ENCODE measurements at regions not wholly inside any gene's neighbourhood (a gene's known extent, or its start where the extent isn't known, plus 50 kb on each side); places are given as distances from the start of the nearest gene placed in this dataset.

- DNase-seq (ENCODE audit: low read depth, low spot score) (no peak), FAIRE-seq (no peak)
- no peaks in the 10 kb centered on the region for H4K20me1 ChIP-seq (replicated peaks; ENCODE audit: control insufficient read depth, extremely low read depth, insufficient read depth, low read length)
- ChIA-PET CTCF (interaction anchor here (0.6 to 4.6 kb wide), 21 partner anchors 12 to 439 kb away, joined by 3 to 131 read pairs (median 12); partner anchors contain the start of genes COX20 and HNRNPU), POLR2A (no interaction called here)
- H3K4me3 ChIP-seq (replicated peaks in 1 of 3; ENCODE audit: insufficient read depth in 1 of 3, low read depth in 1 of 3, low read length in 3 of 3), result no peak overlapping the region
- intact Hi-C loops (cut with micrococcal nuclease) (loop anchor here (2.0 kb wide), 1 partner anchor 391 kb away; the partner anchor contains the start of gene DESI2), dilution Hi-C loops (cut with MboI; ENCODE audit: extremely low pct_ligation_motif_present, low sequenced_read_pairs) (no loop called here)
- no peaks in the 10 kb centered on the region for H3K9me1 ChIP-seq (replicated peaks; ENCODE audit: control insufficient read depth, extremely low read depth, insufficient read depth, low read length)
- TF ChIP-seq POLR2A (IDR thresholded peaks at IDR 0.05; ENCODE audit: low read depth, low read length), result no peak
- no peak for TF ChIP-seq CTCF (IDR thresholded peaks at IDR 0.05; ENCODE audit: extremely low read depth in 1 of 2, insufficient read depth in 1 of 2, low read depth in 1 of 2, low read length in 2 of 2)
- no peak for TF ChIP-seq GATA2 (IDR thresholded peaks at IDR 0.05; ENCODE audit: insufficient read depth, insufficient read length, low read depth, low read length)
- TF ChIP-seq POLR2AphosphoS5 (IDR thresholded peaks at IDR 0.05; ENCODE audit: insufficient read depth, low read depth, low read length), result no peak
- no peak for TF ChIP-seq EZH2 (IDR thresholded peaks at IDR 0.05; ENCODE audit: borderline replicate concordance, low read depth, low read length, severe bottlenecking)
- no peak for TF ChIP-seq JUN (IDR thresholded peaks at IDR 0.05; ENCODE audit: borderline replicate concordance, insufficient read depth, insufficient read length, low read depth)
- TF ChIP-seq FOS (IDR thresholded peaks at IDR 0.05; ENCODE audit: borderline replicate concordance, insufficient read depth, low read length), result no peak
- TF ChIP-seq MAX (IDR thresholded peaks at IDR 0.05; ENCODE audit: insufficient read depth, insufficient read length), result no peak
- no peak for TF ChIP-seq MYC (IDR thresholded peaks at IDR 0.05; ENCODE audit: low read depth, low read length)
- no peak overlapping the region for H3K4me2 ChIP-seq (ENCODE audit: insufficient read depth, low read length)
- no peak overlapping the region for H3K9ac ChIP-seq (replicated peaks; ENCODE audit: extremely low read depth, insufficient read depth, low read length)
- no peak overlapping the region for H3K27ac ChIP-seq (ENCODE audit: insufficient read depth, low read depth, low read length)
- no peaks in the 10 kb centered on the region for H3K36me3 ChIP-seq (ENCODE audit: control insufficient read depth in 2 of 2, extremely low read depth in 1 of 2, insufficient read depth in 2 of 2, low read length in 2 of 2)
- no peaks in the 10 kb centered on the region for H3K27me3 ChIP-seq (ENCODE audit: control insufficient read depth in 2 of 2, insufficient read depth in 2 of 2, low read length in 2 of 2)
- H2AFZ ChIP-seq (ENCODE audit: low read depth, low read length), result no peak overlapping the region
- H3K4me1 ChIP-seq (ENCODE audit: control insufficient read depth, extremely low read depth, insufficient read depth, low read length), result no peaks in the 10 kb centered on the region
- H3K9me3 ChIP-seq (replicated peaks; ENCODE audit: control insufficient read depth, insufficient read depth, low read length), result no peaks in the 10 kb centered on the region
- BruUV-seq (replicated peaks), result no TSS peak
- no peaks in the 10 kb centered on the region for H3K79me2 ChIP-seq (ENCODE audit: control insufficient read depth, insufficient read depth, low read length)
Measured at GRCh38 chr1:245043611-245043940, 111.2 kb upstream of the KIF26B start.
